PC-9 (cell line): ENCODE measurements at regions not wholly inside any gene's neighbourhood (a gene's known extent, or its start where the extent isn't known, plus 50 kb on each side); places are given as distances from the start of the nearest gene placed in this dataset.

Source experiments
- BruUV-seq: library from RNA; stranded (reverse); fragments of 400-500 nt; replicated peaks from 2 replicates; lab custom pipeline; 2021; lab: Mats Ljungman, UMichigan
- CTCF ChIA-PET: fragments of 300-600 bp; sonication (Branson Sonifier 250); formaldehyde crosslinking; loops from one replicate; lab custom pipeline; 2022; ENCODE audit warnings: antibody characterized with exemption; lab: Charles Lee
- POLR2A ChIA-PET: fragments of 300-600 bp; sonication (Branson Sonifier 250); formaldehyde crosslinking; loops from one replicate; lab custom pipeline; 2022; ENCODE audit warnings: antibody characterized with exemption; ENCODE audit not compliant: unreplicated experiment; lab: Charles Lee
- DNase-seq, 2 experiments: peaks; one replicate each; pipeline versions ENCODE4 v3.0.0 to v3.0.0-alpha.2; 2015 to 2022; ENCODE audit warnings: mixed read lengths in 1 of 2
- H2AFZ ChIP-seq: fragments of 200-600 bp; sonication (generic); 2 replicates; pipeline ENCODE4 v1.8.1; 2017; ENCODE audit warnings: antibody characterized with exemption
- H3F3A ChIP-seq: fragments of 200-600 bp; sonication (generic); 2 replicates; pipeline ENCODE4 v1.8.1; 2017; ENCODE audit warnings: antibody characterized with exemption, mild to moderate bottlenecking, low read depth; ENCODE audit not compliant: insufficient read depth
- H3K27ac ChIP-seq: fragments of 200-600 bp; sonication (generic); 2 replicates; pipeline ENCODE4 v1.6.1; 2016; ENCODE audit warnings: mixed run types
- H3K27me3 ChIP-seq: fragments of 200-600 bp; sonication (generic); 2 replicates; pipeline ENCODE4 v1.6.1; 2016; ENCODE audit warnings: low read depth, mixed run types; ENCODE audit not compliant: insufficient read depth
- H3K36me3 ChIP-seq: fragments of 200-600 bp; sonication (generic); 2 replicates; pipeline ENCODE4 v1.6.1; 2016; ENCODE audit warnings: low read depth, mixed run types
- H3K4me1 ChIP-seq: fragments of 200-600 bp; sonication (generic); replicated peaks from 2 replicates; pipeline ENCODE4 v1.6.1; 2016; ENCODE audit warnings: mixed run types; ENCODE audit not compliant: insufficient read depth
- H3K4me2 ChIP-seq: fragments of 200-600 bp; sonication (generic); 2 replicates; pipeline ENCODE4 v1.6.1; 2017; ENCODE audit warnings: mixed run types
- H3K4me3 ChIP-seq: fragments of 200-600 bp; sonication (generic); 2 replicates; pipeline ENCODE4 v1.6.1; 2016; ENCODE audit warnings: mixed run types
- H3K79me2 ChIP-seq: fragments of 200-600 bp; sonication (generic); 2 replicates; pipeline ENCODE4 v1.6.1; 2017; ENCODE audit warnings: low read depth, mixed run types
- H3K9me2 ChIP-seq: fragments of 200-600 bp; sonication (generic); 2 replicates; pipeline ENCODE4 v1.8.1; 2017; ENCODE audit warnings: mild to moderate bottlenecking; ENCODE audit not compliant: insufficient read depth
- H3K9me3 ChIP-seq: fragments of 200-600 bp; sonication (generic); 2 replicates; pipeline ENCODE4 v1.8.1; 2016; ENCODE audit warnings: low read depth; ENCODE audit not compliant: insufficient read depth
- H4K20me1 ChIP-seq: fragments of 200-600 bp; sonication (generic); 2 replicates; pipeline ENCODE4 v1.8.1; 2017; ENCODE audit not compliant: insufficient read depth
- EZH2 ChIP-seq: fragments of 200-600 bp; sonication (generic); IDR thresholded peaks from 2 replicates; pipeline ENCODE4 v1.8.0; 2017; ENCODE audit warnings: antibody characterized with exemption, low read depth
- intact Hi-C: fragments of 100-400 bp; cut with micrococcal nuclease; formaldehyde crosslinking; loops from one replicate; pipeline ENCODE4 v1.10.0; 2022; ENCODE audit not compliant: unreplicated experiment
- TF ChIP-seq, protein P1 (sequence below): fragments of 200-600 bp; sonication (generic); conservative IDR thresholded peaks from 2 replicates; pipeline ENCODE4 v1.6.1; 2017; ENCODE audit warnings: mixed run types, antibody characterized with exemption, mild to moderate bottlenecking, moderate library complexity

DNA sequence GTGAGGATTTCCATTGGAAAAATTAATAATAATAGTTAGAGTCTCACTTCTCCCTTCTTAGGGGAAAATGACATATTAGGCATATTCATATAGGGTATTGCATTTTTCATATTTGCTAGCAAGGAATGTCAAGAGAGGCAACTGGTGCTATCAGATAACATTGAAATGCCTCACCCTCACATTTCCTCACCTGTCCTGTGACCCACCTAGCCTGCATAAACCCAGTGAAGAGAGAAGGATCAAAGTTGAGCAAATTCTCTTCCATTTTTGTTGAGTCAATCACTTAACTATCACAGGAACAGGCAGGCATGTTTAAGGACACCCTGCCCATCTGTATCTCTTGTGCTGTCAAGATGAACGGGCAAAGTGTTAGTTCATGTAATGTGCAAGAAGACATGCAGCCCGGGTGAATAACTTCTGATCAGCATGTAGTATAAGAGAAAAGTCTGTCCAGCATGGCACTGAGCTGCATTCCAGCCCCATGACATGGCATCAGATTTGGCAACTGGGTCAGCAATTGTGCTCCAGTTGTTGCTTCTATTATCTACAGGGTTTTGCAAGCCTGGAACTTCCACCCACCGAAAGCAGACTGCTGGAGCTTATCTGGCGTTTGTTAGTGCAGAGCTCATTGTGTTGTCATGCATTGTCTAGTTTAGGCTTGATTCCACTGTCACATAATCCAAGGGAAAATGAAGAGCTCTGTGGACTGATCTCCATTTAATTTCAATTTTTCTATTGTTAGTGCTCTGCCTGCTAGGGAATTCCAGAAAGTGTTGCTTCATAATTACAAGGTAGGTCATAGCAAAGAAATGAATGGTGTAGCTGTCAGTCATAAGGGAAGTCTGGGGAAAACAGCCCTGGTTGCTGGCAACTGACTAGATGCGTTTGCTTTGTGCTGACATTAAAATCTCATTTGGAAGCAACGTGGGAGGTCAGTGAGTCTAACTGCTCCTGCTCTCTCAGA lies 138.4 kb upstream of the TNFAIP3 start:
- peaks cover 60% of the 10 kb centered on the region for H3F3A ChIP-seq
- no peaks in the 10 kb centered on the region; the same call in 1 of the 2 replicates for H3K9me3 ChIP-seq
- no TSS peak for BruUV-seq
- H3K27ac ChIP-seq: peak overlapping the region; percentile 63
- no peaks in the 10 kb centered on the region for H4K20me1 ChIP-seq
- peak overlapping the region; percentile 65 for H3K4me2 ChIP-seq
- peak overlapping the region; percentile 4; the same call in 1 of the 2 replicates for H3K4me3 ChIP-seq
- no peaks in the 10 kb centered on the region for H3K9me2 ChIP-seq
- ChIA-PET CTCF (no interaction called here), POLR2A (interaction anchor here (0.6 kb wide), 1 partner anchor 138 kb away, joined by 3 read pairs; no protein-coding TSS in a partner anchor)
- H3K36me3 ChIP-seq: no peaks in the 10 kb centered on the region
- TF ChIP-seq, protein P1, sequence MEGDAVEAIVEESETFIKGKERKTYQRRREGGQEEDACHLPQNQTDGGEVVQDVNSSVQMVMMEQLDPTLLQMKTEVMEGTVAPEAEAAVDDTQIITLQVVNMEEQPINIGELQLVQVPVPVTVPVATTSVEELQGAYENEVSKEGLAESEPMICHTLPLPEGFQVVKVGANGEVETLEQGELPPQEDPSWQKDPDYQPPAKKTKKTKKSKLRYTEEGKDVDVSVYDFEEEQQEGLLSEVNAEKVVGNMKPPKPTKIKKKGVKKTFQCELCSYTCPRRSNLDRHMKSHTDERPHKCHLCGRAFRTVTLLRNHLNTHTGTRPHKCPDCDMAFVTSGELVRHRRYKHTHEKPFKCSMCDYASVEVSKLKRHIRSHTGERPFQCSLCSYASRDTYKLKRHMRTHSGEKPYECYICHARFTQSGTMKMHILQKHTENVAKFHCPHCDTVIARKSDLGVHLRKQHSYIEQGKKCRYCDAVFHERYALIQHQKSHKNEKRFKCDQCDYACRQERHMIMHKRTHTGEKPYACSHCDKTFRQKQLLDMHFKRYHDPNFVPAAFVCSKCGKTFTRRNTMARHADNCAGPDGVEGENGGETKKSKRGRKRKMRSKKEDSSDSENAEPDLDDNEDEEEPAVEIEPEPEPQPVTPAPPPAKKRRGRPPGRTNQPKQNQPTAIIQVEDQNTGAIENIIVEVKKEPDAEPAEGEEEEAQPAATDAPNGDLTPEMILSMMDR: no peak
- TF ChIP-seq EZH2: no peak
- H3K79me2 ChIP-seq: no peaks in the 10 kb centered on the region
- H3K4me1 ChIP-seq: peaks cover 72% of the 10 kb centered on the region
- peak; percentile 74 to 93 for DNase-seq
- no peaks in the 10 kb centered on the region for H3K27me3 ChIP-seq
- intact Hi-C loops: loop anchor here (5.0 kb wide), 2 partner anchors 79 to 139 kb away; partner anchors contain the start of gene TNFAIP3
- no peak overlapping the region for H2AFZ ChIP-seq

DNA sequence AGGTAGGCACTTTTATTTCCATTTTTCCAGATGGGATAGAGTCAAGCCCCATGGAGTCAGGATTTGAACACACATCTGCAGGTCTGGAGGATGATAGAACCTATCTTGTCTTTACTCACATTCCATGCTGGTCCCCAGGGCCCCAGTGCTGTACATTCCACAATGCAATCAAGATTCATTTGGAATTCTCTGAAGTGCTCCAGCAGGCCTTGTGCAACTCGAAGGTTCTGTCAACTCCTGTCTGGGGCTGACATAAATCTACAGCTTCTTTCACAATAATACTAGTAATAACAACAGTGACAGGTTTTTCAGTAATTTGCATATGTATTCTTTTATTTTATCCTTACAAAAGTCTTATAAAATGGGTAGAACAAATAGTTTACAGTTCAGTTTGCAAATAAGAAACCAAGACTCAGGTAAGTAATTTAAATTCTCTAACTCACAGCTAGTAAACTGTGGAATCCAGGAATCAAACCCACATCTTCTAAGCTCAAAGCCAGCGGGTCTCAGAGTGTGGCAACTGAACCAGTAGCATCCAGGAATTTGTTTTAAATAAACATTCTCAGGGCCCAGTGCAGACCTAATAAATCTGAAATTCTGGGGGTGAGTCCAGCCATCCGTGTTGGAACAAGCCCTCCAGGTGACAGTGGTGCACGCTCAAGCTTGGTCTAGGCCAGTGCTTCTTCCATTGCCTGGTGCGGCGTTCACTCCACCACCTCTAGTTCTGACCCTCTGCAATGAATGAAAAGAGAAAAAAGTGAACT lies 137.0 kb upstream of the TNFAIP3 start:
- H2AFZ ChIP-seq: no peak overlapping the region
- H3K9me2 ChIP-seq: no peaks in the 10 kb centered on the region
- H4K20me1 ChIP-seq: no peaks in the 10 kb centered on the region
- TF ChIP-seq, protein P1: no peak
- no peak for TF ChIP-seq EZH2
- CTCF ChIA-PET: interaction anchor here (0.5 kb wide), 1 partner anchor 95 kb away, joined by 6 read pairs; no protein-coding TSS in a partner anchor
- POLR2A ChIA-PET: no interaction called here
- H3K4me1 ChIP-seq: peaks cover 63% of the 10 kb centered on the region
- H3F3A ChIP-seq: peaks cover 60% of the 10 kb centered on the region
- no peaks in the 10 kb centered on the region for H3K79me2 ChIP-seq
- peak overlapping the region; percentile 65; the same call in 1 of the 2 replicates for H3K4me2 ChIP-seq
- no TSS peak for BruUV-seq
- peak overlapping the region; percentile 63 for H3K27ac ChIP-seq
- no peaks in the 10 kb centered on the region for H3K36me3 ChIP-seq
- no peaks in the 10 kb centered on the region for H3K27me3 ChIP-seq
- no peaks in the 10 kb centered on the region for H3K9me3 ChIP-seq
- peak in 1 of 2 experiments; percentile 51 for DNase-seq
- no peak overlapping the region for H3K4me3 ChIP-seq
- intact Hi-C loops: loop anchor here (5.0 kb wide), 2 partner anchors 77 to 137 kb away; partner anchors contain the start of gene TNFAIP3

DNA sequence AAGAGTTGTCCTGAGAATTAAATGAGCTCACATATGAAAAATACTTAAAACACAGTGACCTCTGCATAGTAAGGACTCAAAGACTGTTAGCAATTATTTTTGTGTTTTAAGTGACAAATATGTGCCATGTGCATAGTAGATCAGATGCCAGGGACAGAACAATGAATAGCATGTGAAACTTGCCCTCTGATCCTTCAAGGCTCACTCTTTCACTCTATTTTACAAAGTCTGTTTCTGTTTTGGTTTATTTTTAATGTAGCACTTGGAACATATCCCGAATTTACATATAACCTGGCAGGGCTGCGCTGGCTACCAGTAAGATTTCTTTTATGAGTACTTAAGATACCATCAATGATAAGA lies 135.5 kb upstream of the TNFAIP3 start:
- peak overlapping the region; percentile 39 for H3K4me2 ChIP-seq
- no peaks in the 10 kb centered on the region for H3K79me2 ChIP-seq
- H3K4me1 ChIP-seq: peaks cover 63% of the 10 kb centered on the region
- no TSS peak for BruUV-seq
- H3K27me3 ChIP-seq: no peaks in the 10 kb centered on the region
- peak overlapping the region; percentile 49 for H3K27ac ChIP-seq
- TF ChIP-seq EZH2: no peak
- TF ChIP-seq, protein P1: no peak
- no peak for DNase-seq
- peaks cover 60% of the 10 kb centered on the region for H3F3A ChIP-seq
- H2AFZ ChIP-seq: no peak overlapping the region
- H3K36me3 ChIP-seq: no peaks in the 10 kb centered on the region
- H3K4me3 ChIP-seq: no peak overlapping the region
- intact Hi-C loops: no loop called here
- H3K9me2 ChIP-seq: no peaks in the 10 kb centered on the region
- no peaks in the 10 kb centered on the region for H3K9me3 ChIP-seq
- no peaks in the 10 kb centered on the region for H4K20me1 ChIP-seq
- ChIA-PET POLR2A (no interaction called here), CTCF (no interaction called here)
